HG02884 (cell line): ENCODE measurements at regions not wholly inside any gene's neighbourhood (a gene's known extent, or its start where the extent isn't known, plus 50 kb on each side); places are given as distances from the start of the nearest gene placed in this dataset.

Experiments used
- ATAC-seq: cut with Tn5 transposase; IDR thresholded peaks from one replicate; pipeline ENCODE4 v1.9.1; 2021; ENCODE audit warnings: mild to moderate bottlenecking, moderate library complexity; ENCODE audit not compliant: unreplicated experiment

GRCh38 chr5:33315189-33315588, 125.6 kb upstream of the TARS1 start:
- ATAC-seq = no peak

GRCh38 chr5:33316773-33317172, 124.0 kb upstream of the TARS1 start:
- no peak for ATAC-seq

GRCh38 chr5:33317271-33317670, 123.5 kb upstream of the TARS1 start:
- no peak for ATAC-seq

- ATAC-seq = no peak
These were observed 121.6 kb upstream of the TARS1 start for GRCh38 chr5:33319151-33319550.

- no peak for ATAC-seq
These were observed 120.9 kb upstream of the TARS1 start for GRCh38 chr5:33319841-33320240.

DNA sequence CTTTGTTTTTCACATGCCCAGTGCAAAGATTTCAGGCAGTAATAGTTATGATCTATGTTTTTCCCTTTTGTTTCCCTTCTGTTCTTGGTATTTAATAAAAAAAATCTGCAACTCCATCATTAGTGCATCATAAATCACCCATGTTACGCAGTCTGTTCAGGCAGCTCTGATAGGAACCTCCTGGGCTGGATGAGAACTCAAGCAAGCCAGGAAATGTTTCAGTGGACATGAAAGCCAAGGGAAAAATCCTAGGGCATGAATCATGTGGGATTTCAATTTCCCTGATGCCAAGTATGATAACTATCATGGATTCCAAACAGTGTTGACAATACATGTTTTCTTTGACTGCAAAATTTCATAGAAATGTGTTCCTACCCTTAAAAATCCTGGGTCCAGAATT, 119.7 kb upstream of the TARS1 start:
- ATAC-seq = no peak

GRCh38 chr5:33322632-33323031, 118.1 kb upstream of the TARS1 start:
- no peak for ATAC-seq

GRCh38 chr5:33324667-33325307, 116.0 kb upstream of the TARS1 start:
- no peak for ATAC-seq

DNA sequence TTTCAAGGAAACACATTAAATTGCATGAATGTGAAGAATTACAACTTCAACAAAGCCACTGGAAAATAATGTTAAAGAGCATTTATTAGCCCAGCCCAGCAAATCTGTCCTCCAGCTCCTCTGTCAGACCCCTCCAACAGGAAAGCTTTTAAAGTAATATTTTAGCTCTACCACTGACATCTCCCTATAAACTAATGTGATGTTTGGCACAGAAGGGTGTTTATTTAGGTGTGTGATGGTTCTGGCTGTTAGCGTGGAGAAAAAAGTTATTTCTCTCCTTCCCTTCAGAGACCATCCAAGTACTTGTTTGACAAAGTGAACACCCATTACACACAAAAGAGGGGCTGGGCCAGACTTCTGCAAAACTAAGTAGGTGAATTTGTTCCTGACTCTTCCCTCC, 111.9 kb upstream of the TARS1 start:
- ATAC-seq = no peak

DNA sequence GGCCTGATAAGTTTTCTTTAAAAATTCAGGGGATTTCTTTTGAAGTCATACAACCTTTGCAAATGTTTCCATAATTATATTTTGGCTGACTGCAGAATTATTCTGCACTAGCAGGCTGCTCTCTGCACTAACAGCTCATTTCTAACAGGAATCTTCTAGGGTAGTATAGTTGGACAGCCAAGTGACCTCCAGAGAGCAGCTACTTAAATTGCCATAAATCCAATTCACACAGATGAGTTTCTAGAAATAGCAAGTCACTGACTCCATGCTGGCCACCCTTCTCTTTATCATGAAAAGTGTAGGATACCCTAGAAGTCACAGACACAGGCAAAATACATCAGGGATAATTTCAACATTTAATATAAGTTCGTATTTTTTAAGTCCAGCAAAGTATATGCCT, 110.9 kb upstream of the TARS1 start:
- no peak for ATAC-seq

DNA sequence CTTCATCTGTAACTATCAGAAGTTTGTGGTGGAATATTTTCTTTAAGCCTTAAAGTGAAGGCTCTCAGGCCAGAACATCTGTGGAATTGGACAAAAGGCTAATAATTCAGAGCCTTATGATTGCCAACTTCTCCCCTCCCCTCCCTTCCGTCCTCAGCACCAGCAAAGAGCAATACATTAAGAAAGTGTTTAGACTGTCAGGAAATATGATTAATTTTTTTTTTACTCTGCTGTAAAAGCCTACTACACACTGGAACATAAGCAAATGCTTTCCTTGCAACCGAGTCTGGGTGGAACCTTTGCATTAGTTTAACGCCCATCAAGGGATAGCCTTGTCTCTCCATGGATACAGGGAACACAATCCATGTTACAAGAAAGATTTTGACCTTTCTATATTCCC, 110.3 kb upstream of the TARS1 start:
- ATAC-seq = no peak

- no peak for ATAC-seq
These were observed 109.8 kb upstream of the TARS1 start for GRCh38 chr5:33330992-33331391.

DNA sequence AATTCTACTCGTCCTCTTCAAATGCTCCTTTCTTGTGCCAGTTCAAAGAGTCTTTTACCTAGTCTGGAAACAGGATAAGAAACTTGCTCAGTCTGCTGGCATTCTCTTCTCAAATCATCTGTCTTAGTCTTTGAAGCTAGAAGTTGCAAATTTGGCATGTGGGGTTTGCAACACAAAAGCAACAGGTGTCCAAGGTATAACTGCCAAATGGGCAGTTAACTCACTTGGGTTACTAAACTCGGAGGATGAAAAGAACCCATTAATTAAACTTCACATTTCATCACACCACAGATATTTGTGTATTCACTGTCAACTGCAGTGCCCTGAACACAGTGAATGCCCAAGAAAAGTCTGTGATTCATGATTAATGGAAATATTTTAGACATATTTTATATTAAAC, 108.0 kb upstream of the TARS1 start:
- ATAC-seq = no peak

DNA sequence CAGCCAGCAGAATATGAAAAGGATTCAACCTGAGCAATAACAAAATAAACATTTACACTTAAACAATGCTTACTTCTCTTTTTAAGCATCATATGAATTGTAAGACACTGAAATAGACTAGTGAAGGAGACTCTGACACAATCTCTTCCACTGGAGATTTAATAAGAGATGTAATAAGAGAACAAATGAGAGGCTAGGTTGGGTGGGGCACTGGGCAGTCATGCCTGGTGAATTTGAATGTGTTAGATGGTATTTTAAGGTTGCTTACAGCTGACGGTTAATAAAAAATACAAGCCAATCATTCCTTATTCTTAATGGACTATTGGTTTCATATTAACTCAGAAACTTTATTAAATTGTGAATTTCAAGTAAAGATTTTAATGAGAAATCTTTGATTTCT, 105.9 kb upstream of the TARS1 start:
- no peak for ATAC-seq

- ATAC-seq = no peak
These were observed 103.7 kb upstream of the TARS1 start for GRCh38 chr5:33336891-33337636.

- ATAC-seq = no peak
These were observed 103.2 kb upstream of the TARS1 start for GRCh38 chr5:33337637-33337992.

DNA sequence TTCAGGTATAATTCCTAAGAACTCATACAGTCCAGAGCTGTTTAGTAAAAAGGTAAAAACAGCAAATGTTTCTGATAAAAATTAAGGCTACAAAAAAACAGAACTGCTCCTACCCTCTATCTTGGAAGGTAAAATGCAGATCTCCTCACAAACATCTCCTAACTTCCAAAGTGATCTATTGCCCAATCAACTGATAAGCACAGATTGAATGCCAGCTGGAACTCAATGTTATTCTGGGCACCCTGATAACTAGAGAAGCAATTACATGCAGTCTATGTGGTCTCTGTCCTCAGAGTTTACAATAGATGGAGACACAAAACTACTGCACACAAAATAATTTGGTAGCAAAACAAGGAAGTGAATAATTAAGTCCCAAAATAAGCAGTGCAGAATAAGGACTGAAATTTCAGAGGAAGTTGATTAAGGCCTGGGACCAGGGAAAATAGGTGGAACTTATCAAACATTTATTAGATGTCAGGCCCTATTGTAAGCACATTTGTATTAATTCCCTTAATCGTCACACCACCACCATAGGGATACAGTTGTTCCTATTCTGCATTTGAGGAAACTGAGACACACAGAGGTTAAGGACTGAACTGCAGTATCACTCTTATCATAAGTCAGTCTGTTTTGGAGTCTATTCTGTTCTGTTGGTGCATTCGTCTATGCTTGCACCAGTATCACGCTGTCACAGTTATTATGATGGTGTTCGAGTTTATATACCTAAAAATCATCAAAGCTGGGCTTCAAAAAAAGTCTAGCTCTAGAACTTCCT, 102.2 kb upstream of the TARS1 start:
- no peak for ATAC-seq

- ATAC-seq = no peak
These were observed 101.4 kb upstream of the TARS1 start for GRCh38 chr5:33339413-33339812.

GRCh38 chr5:33340195-33340594, 100.6 kb upstream of the TARS1 start:
- no peak for ATAC-seq

- ATAC-seq = no peak
These were observed 99.4 kb upstream of the TARS1 start for GRCh38 chr5:33341351-33341750.

DNA sequence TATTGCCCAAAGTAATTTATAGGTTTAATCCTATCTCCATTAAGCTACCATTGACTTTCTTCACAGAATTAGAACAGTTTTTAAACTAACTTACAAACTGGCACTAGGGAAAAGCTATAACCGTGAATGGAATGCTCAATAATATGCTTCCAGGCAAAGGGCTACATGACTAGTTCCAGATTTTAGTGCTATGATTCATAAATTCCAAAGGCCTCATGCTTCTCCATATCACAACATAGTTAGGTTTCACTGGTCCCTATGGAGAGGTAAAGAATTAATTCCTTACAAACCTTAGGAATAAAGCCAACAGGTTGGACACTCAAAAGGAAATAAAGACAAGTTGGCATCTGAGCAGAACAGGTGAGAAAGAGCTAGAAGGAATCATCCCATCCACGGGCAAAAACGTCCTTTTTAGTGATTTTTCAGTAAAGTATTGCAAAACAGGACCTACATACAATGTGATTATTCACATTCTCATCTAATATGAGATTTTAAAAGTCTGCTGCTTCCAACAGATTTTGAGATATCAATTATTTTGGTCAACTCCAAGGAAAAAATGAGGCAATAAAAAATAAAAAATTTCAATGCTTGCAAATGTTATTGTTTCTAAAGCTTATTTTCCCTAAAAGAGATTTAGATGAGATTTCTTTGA, 97.0 kb upstream of the TARS1 start:
- ATAC-seq = no peak

GRCh38 chr5:33346534-33346933, 94.2 kb upstream of the TARS1 start:
- peak; percentile 84 for ATAC-seq
